Suprapubic skin (tissue), 4 donors: ENCODE measurements at regions not wholly inside any gene's neighbourhood (a gene's known extent, or its start where the extent isn't known, plus 50 kb on each side); places are given as distances from the start of the nearest gene placed in this dataset.
A peak's percentile ranks its signal among the peaks of the same experiment; 100 is the strongest.

ENCODE experiments used
- DNase-seq, 2 donors: peaks; one replicate each; pipeline ENCODE4 v3.0.0-alpha.2; 2019; ENCODE audit warnings: low spot score in 2 of 2
- H3K27ac ChIP-seq: fragments of 200-600 bp; sonication (generic); one replicate; pipeline ENCODE4 v1.5.1; 2019
- H3K27me3 ChIP-seq: fragments of 200-600 bp; sonication (generic); one replicate; pipeline ENCODE4 v1.5.1; 2019
- H3K36me3 ChIP-seq: fragments of 200-600 bp; sonication (generic); one replicate; pipeline ENCODE4 v1.5.1; 2019
- H3K4me1 ChIP-seq: fragments of 200-600 bp; sonication (generic); one replicate; pipeline ENCODE4 v1.5.1; 2019
- H3K4me3 ChIP-seq: fragments of 200-600 bp; sonication (generic); one replicate; pipeline ENCODE4 v1.5.1; 2019; ENCODE audit warnings: mild to moderate bottlenecking
- H3K9me3 ChIP-seq: fragments of 200-600 bp; sonication (generic); one replicate; pipeline ENCODE4 v1.5.1; 2019
- CTCF ChIP-seq, 2 donors: fragments of 200-600 bp in 1 of 2; fragments of 450-650 bp in 1 of 2; sonication (generic) in 1 of 2; IDR thresholded peaks; one replicate each; pipeline ENCODE4 v1.5.1; 2016 to 2019; ENCODE audit warnings: antibody characterized with exemption in 2 of 2, mild to moderate bottlenecking in 1 of 2, moderate library complexity in 1 of 2
- EP300 ChIP-seq: sonication (generic); formaldehyde crosslinking; IDR thresholded peaks from one replicate; pipeline ENCODE4 v1.6.1; 2017; ENCODE audit warnings: antibody characterized with exemption
- POLR2A ChIP-seq, 2 donors: fragments of 450-650 bp; IDR thresholded peaks; one replicate each; pipeline ENCODE4 v1.6.1; 2017; ENCODE audit warnings: antibody characterized with exemption in 2 of 2, mild to moderate bottlenecking in 2 of 2, moderate library complexity in 2 of 2
- POLR2AphosphoS5 ChIP-seq, 3 donors: sonication (generic); formaldehyde crosslinking; IDR thresholded peaks; one replicate each; pipeline ENCODE4 v1.6.1; 2017; ENCODE audit warnings: antibody characterized with exemption in 3 of 3
- WGBS: methylation state at CpG from one replicate; pipeline ENCODE4 v1.1.5; 2018; 5-methylcytosine and 5-hydroxymethylcytosine counted together

- Histone ChIP-seq H3K4me3 (no peak overlapping the region), H3K36me3 (no peaks in the 10 kb centered on the region), H3K27ac (no peak overlapping the region), H3K27me3 (no peaks in the 10 kb centered on the region), H3K9me3 (no peaks in the 10 kb centered on the region), H3K4me1 (peaks cover 6% of the 10 kb centered on the region)
- no peak for TF ChIP-seq CTCF (IDR thresholded peaks at IDR 0.05)
- TF ChIP-seq EP300, result no peak
- no peak for TF ChIP-seq POLR2AphosphoS5 (IDR thresholded peaks at IDR 0.05)
- DNase-seq, result no peak
- 60% methylated on average over 1 of the region's 1 CpG for WGBS
These were observed 104.1 kb upstream of the DDIT4L start for GRCh38 chr4:100294356-100294755.

GRCh38 chr4:100290585-100290984 lies 100.3 kb upstream of the DDIT4L start:
- Histone ChIP-seq H3K27me3 (no peaks in the 10 kb centered on the region), H3K4me1 (no peaks in the 10 kb centered on the region), H3K9me3 (no peaks in the 10 kb centered on the region), H3K36me3 (no peaks in the 10 kb centered on the region), H3K27ac (no peak overlapping the region), H3K4me3 (no peak overlapping the region)
- 89% methylated on average over 2 of the region's 2 CpGs for WGBS
- DNase-seq, result no peak
- TF ChIP-seq POLR2AphosphoS5 (IDR thresholded peaks at IDR 0.05), result no peak
- no peak for TF ChIP-seq EP300
- no peak for TF ChIP-seq CTCF (IDR thresholded peaks at IDR 0.05)
- no peak for TF ChIP-seq POLR2A (IDR thresholded peaks at IDR 0.05)

- H3K4me3 ChIP-seq, result no peak overlapping the region
- H3K27me3 ChIP-seq, result no peaks in the 10 kb centered on the region
- no peak for DNase-seq
- no peaks in the 10 kb centered on the region for H3K36me3 ChIP-seq
- TF ChIP-seq POLR2AphosphoS5 (IDR thresholded peaks at IDR 0.05), result no peak
- TF ChIP-seq CTCF (IDR thresholded peaks at IDR 0.05), result no peak
- no peak for TF ChIP-seq EP300
- no peak for TF ChIP-seq POLR2A (IDR thresholded peaks at IDR 0.05)
- H3K27ac ChIP-seq, result peak overlapping the region; percentile 9
- H3K4me1 ChIP-seq, result no peaks in the 10 kb centered on the region
- no peaks in the 10 kb centered on the region for H3K9me3 ChIP-seq
- WGBS, result 40% methylated on average over 1 of the region's 1 CpG
These were observed 99.7 kb upstream of the DDIT4L start for GRCh38 chr4:100289946-100290345.

GRCh38 chr4:100289530-100289888 lies 99.2 kb upstream of the DDIT4L start:
- Histone ChIP-seq H3K4me3 (no peak overlapping the region), H3K27me3 (no peaks in the 10 kb centered on the region), H3K9me3 (no peaks in the 10 kb centered on the region), H3K27ac (no peak overlapping the region), H3K4me1 (no peaks in the 10 kb centered on the region), H3K36me3 (no peaks in the 10 kb centered on the region)
- WGBS, result 78% methylated on average over 1 of the region's 1 CpG
- DNase-seq, result no peak
- TF ChIP-seq POLR2A (IDR thresholded peaks at IDR 0.05) (no peak), EP300 (no peak), POLR2AphosphoS5 (IDR thresholded peaks at IDR 0.05) (no peak), CTCF (IDR thresholded peaks at IDR 0.05) (no peak)

- H3K36me3 ChIP-seq, result no peaks in the 10 kb centered on the region
- H3K9me3 ChIP-seq, result no peaks in the 10 kb centered on the region
- TF ChIP-seq POLR2AphosphoS5 (IDR thresholded peaks at IDR 0.05) (no peak), POLR2A (IDR thresholded peaks at IDR 0.05) (no peak), CTCF (IDR thresholded peaks at IDR 0.05) (no peak), EP300 (no peak)
- no peaks in the 10 kb centered on the region for H3K27me3 ChIP-seq
- WGBS, result 65% methylated on average over 5 of the region's 5 CpGs
- H3K4me3 ChIP-seq, result no peak overlapping the region
- no peak for DNase-seq
- H3K4me1 ChIP-seq, result no peaks in the 10 kb centered on the region
- peak overlapping the region; percentile 13 for H3K27ac ChIP-seq
These were observed 98.7 kb upstream of the DDIT4L start for GRCh38 chr4:100288811-100289529.
